Activated naive CD8-positive, alpha-beta T cell treated with anti-CD3 and anti-CD28 coated beads for 36 hours (primary cell): ENCODE measurements at regions not wholly inside any gene's neighbourhood (a gene's known extent, or its start where the extent isn't known, plus 50 kb on each side); places are given as distances from the start of the nearest gene placed in this dataset.

ENCODE experiments used
- DNase-seq: peaks from one replicate; pipeline ENCODE4 v3.0.0; 2021
- H3K27ac Mint-ChIP-seq: one replicate; pipeline ENCODE4 v1.8.0; 2022; ENCODE audit warnings: mild to moderate bottlenecking, moderate library complexity, mixed read lengths
- H3K27me3 Mint-ChIP-seq: one replicate; pipeline ENCODE4 v1.8.0; 2022; ENCODE audit warnings: mild to moderate bottlenecking, mixed read lengths
- H3K36me3 Mint-ChIP-seq: one replicate; pipeline ENCODE4 v1.8.0; 2021; ENCODE audit warnings: mild to moderate bottlenecking, mixed read lengths
- H3K4me1 Mint-ChIP-seq: one replicate; pipeline ENCODE4 v1.8.0; 2021; ENCODE audit warnings: mixed read lengths
- H3K4me3 Mint-ChIP-seq: one replicate; pipeline ENCODE4 v1.8.0; 2022; ENCODE audit warnings: mild to moderate bottlenecking, moderate library complexity, mixed read lengths
- H3K9me3 Mint-ChIP-seq: one replicate; pipeline ENCODE4 v1.8.0; 2022; ENCODE audit warnings: mixed read lengths

- no peaks in the 10 kb centered on the region for H3K36me3 Mint-ChIP-seq
- H3K4me1 Mint-ChIP-seq = no peaks in the 10 kb centered on the region
- no peak overlapping the region for H3K27ac Mint-ChIP-seq
- peaks cover 3% of the 10 kb centered on the region for H3K27me3 Mint-ChIP-seq
- no peaks in the 10 kb centered on the region for H3K9me3 Mint-ChIP-seq
- DNase-seq = no peak
- no peak overlapping the region for H3K4me3 Mint-ChIP-seq
Observed at GRCh38 chr2:157164370-157164769, 93.1 kb upstream of the GALNT5 start.

- no peaks in the 10 kb centered on the region for H3K36me3 Mint-ChIP-seq
- H3K4me1 Mint-ChIP-seq = no peaks in the 10 kb centered on the region
- H3K27ac Mint-ChIP-seq = no peak overlapping the region
- no peak for DNase-seq
- H3K27me3 Mint-ChIP-seq = peaks cover 3% of the 10 kb centered on the region
- H3K4me3 Mint-ChIP-seq = no peak overlapping the region
- H3K9me3 Mint-ChIP-seq = no peaks in the 10 kb centered on the region
Observed at GRCh38 chr2:157164891-157165290, 92.6 kb upstream of the GALNT5 start.

- no peaks in the 10 kb centered on the region for H3K4me1 Mint-ChIP-seq
- no peak overlapping the region for H3K4me3 Mint-ChIP-seq
- no peak overlapping the region for H3K27ac Mint-ChIP-seq
- no peaks in the 10 kb centered on the region for H3K9me3 Mint-ChIP-seq
- H3K36me3 Mint-ChIP-seq = no peaks in the 10 kb centered on the region
- DNase-seq = no peak
- H3K27me3 Mint-ChIP-seq = peaks cover 6% of the 10 kb centered on the region
Observed at GRCh38 chr2:157168501-157168900, 89.0 kb upstream of the GALNT5 start.

- Mint-ChIP-seq H3K27me3 (peaks cover 13% of the 10 kb centered on the region), H3K36me3 (no peaks in the 10 kb centered on the region), H3K4me3 (no peak overlapping the region), H3K4me1 (no peaks in the 10 kb centered on the region), H3K27ac (no peak overlapping the region), H3K9me3 (no peaks in the 10 kb centered on the region)
- DNase-seq = no peak
Observed at GRCh38 chr2:157169889-157170288, 87.6 kb upstream of the GALNT5 start.

- no peak overlapping the region for H3K27ac Mint-ChIP-seq
- H3K4me3 Mint-ChIP-seq = no peak overlapping the region
- no peaks in the 10 kb centered on the region for H3K36me3 Mint-ChIP-seq
- H3K27me3 Mint-ChIP-seq = peaks cover 13% of the 10 kb centered on the region
- no peaks in the 10 kb centered on the region for H3K9me3 Mint-ChIP-seq
- no peak for DNase-seq
- no peaks in the 10 kb centered on the region for H3K4me1 Mint-ChIP-seq
Observed at GRCh38 chr2:157170299-157170698, 87.2 kb upstream of the GALNT5 start.

GRCh38 chr2:157172239-157172638 lies 85.3 kb upstream of the GALNT5 start:
- no peaks in the 10 kb centered on the region for H3K36me3 Mint-ChIP-seq
- no peaks in the 10 kb centered on the region for H3K9me3 Mint-ChIP-seq
- DNase-seq = no peak
- no peak overlapping the region for H3K4me3 Mint-ChIP-seq
- H3K27ac Mint-ChIP-seq = no peak overlapping the region
- H3K4me1 Mint-ChIP-seq = no peaks in the 10 kb centered on the region
- peaks cover 13% of the 10 kb centered on the region for H3K27me3 Mint-ChIP-seq

- Mint-ChIP-seq H3K4me1 (no peaks in the 10 kb centered on the region), H3K27ac (no peak overlapping the region), H3K27me3 (peaks cover 13% of the 10 kb centered on the region), H3K4me3 (no peak overlapping the region), H3K9me3 (no peaks in the 10 kb centered on the region), H3K36me3 (no peaks in the 10 kb centered on the region)
- DNase-seq = no peak
Observed at GRCh38 chr2:157172866-157173578, 84.5 kb upstream of the GALNT5 start.

- Mint-ChIP-seq H3K9me3 (no peaks in the 10 kb centered on the region), H3K36me3 (no peaks in the 10 kb centered on the region), H3K27me3 (peaks cover 10% of the 10 kb centered on the region), H3K27ac (no peak overlapping the region), H3K4me3 (no peak overlapping the region), H3K4me1 (no peaks in the 10 kb centered on the region)
- DNase-seq = no peak
Observed at GRCh38 chr2:157173740-157174184, 83.7 kb upstream of the GALNT5 start.

GRCh38 chr2:157174321-157174720 lies 83.2 kb upstream of the GALNT5 start:
- no peak overlapping the region for H3K4me3 Mint-ChIP-seq
- no peaks in the 10 kb centered on the region for H3K4me1 Mint-ChIP-seq
- DNase-seq = no peak
- no peaks in the 10 kb centered on the region for H3K36me3 Mint-ChIP-seq
- H3K27me3 Mint-ChIP-seq = peaks cover 10% of the 10 kb centered on the region
- no peak overlapping the region for H3K27ac Mint-ChIP-seq
- H3K9me3 Mint-ChIP-seq = no peaks in the 10 kb centered on the region

- H3K9me3 Mint-ChIP-seq = no peaks in the 10 kb centered on the region
- peaks cover 10% of the 10 kb centered on the region for H3K27me3 Mint-ChIP-seq
- no peaks in the 10 kb centered on the region for H3K4me1 Mint-ChIP-seq
- no peaks in the 10 kb centered on the region for H3K36me3 Mint-ChIP-seq
- H3K27ac Mint-ChIP-seq = no peak overlapping the region
- no peak for DNase-seq
- no peak overlapping the region for H3K4me3 Mint-ChIP-seq
Observed at GRCh38 chr2:157176602-157177001, 80.9 kb upstream of the GALNT5 start.

GRCh38 chr2:157178874-157179273 lies 78.6 kb upstream of the GALNT5 start:
- Mint-ChIP-seq H3K4me1 (peaks cover 2% of the 10 kb centered on the region), H3K4me3 (no peak overlapping the region), H3K27me3 (peaks cover 3% of the 10 kb centered on the region), H3K9me3 (no peaks in the 10 kb centered on the region), H3K27ac (no peak overlapping the region), H3K36me3 (no peaks in the 10 kb centered on the region)
- DNase-seq = no peak

- H3K36me3 Mint-ChIP-seq = no peaks in the 10 kb centered on the region
- H3K27ac Mint-ChIP-seq = no peak overlapping the region
- no peak overlapping the region for H3K4me3 Mint-ChIP-seq
- DNase-seq = no peak
- peaks cover 6% of the 10 kb centered on the region for H3K27me3 Mint-ChIP-seq
- no peaks in the 10 kb centered on the region for H3K9me3 Mint-ChIP-seq
- H3K4me1 Mint-ChIP-seq = peaks cover 2% of the 10 kb centered on the region
Observed at GRCh38 chr2:157179324-157180105, 78.0 kb upstream of the GALNT5 start.

- Mint-ChIP-seq H3K36me3 (no peaks in the 10 kb centered on the region), H3K4me1 (peaks cover 2% of the 10 kb centered on the region), H3K4me3 (no peak overlapping the region), H3K9me3 (no peaks in the 10 kb centered on the region), H3K27me3 (peaks cover 6% of the 10 kb centered on the region), H3K27ac (no peak overlapping the region)
- no peak for DNase-seq
Observed at GRCh38 chr2:157180359-157180758, 77.1 kb upstream of the GALNT5 start.

GRCh38 chr2:157181234-157181633 lies 76.3 kb upstream of the GALNT5 start:
- no peak overlapping the region for H3K27ac Mint-ChIP-seq
- H3K36me3 Mint-ChIP-seq = no peaks in the 10 kb centered on the region
- H3K4me1 Mint-ChIP-seq = peaks cover 2% of the 10 kb centered on the region
- H3K9me3 Mint-ChIP-seq = no peaks in the 10 kb centered on the region
- DNase-seq = no peak
- H3K27me3 Mint-ChIP-seq = peaks cover 6% of the 10 kb centered on the region
- no peak overlapping the region for H3K4me3 Mint-ChIP-seq

- Mint-ChIP-seq H3K27me3 (peaks cover 6% of the 10 kb centered on the region), H3K9me3 (no peaks in the 10 kb centered on the region), H3K4me1 (peaks cover 2% of the 10 kb centered on the region), H3K27ac (no peak overlapping the region), H3K36me3 (no peaks in the 10 kb centered on the region), H3K4me3 (no peak overlapping the region)
- DNase-seq = no peak
Observed at GRCh38 chr2:157182204-157182709, 75.2 kb upstream of the GALNT5 start.
